ENCODE measurements at regions not wholly inside any gene's neighbourhood (a gene's known extent, or its start where the extent isn't known, plus 50 kb on each side); places are given as distances from the start of the nearest gene placed in this dataset.

- TF ChIP-seq POLR2A (IDR thresholded peaks at IDR 0.05; ENCODE audit: low read depth, low read length) (no peak), POLR2AphosphoS5 (IDR thresholded peaks at IDR 0.05; ENCODE audit: low read depth, low read length) (no peak)
Observed at GRCh38 chr1:208431721-208432120, 187.5 kb upstream of the PLXNA2 start.

Data from GM12892 (cell line).